Endothelial cell (in vitro differentiated cells): ENCODE measurements at regions not wholly inside any gene's neighbourhood (a gene's known extent, or its start where the extent isn't known, plus 50 kb on each side); places are given as distances from the start of the nearest gene placed in this dataset.

Experiments used
- DNase-seq: peaks from one replicate; pipeline ENCODE4 v3.0.0; 2021; ENCODE audit warnings: low spot score
- H3K27ac Mint-ChIP-seq: one replicate; pipeline ENCODE4 v1.8.0; 2021; ENCODE audit warnings: mixed read lengths, inconsistent platforms; ENCODE audit not compliant: unreplicated experiment
- H3K27me3 Mint-ChIP-seq: one replicate; pipeline ENCODE4 v1.8.0; 2021; ENCODE audit warnings: mild to moderate bottlenecking, moderate library complexity, mixed read lengths, inconsistent platforms; ENCODE audit not compliant: unreplicated experiment
- H3K36me3 Mint-ChIP-seq: one replicate; pipeline ENCODE4 v1.8.0; 2021; ENCODE audit warnings: mild to moderate bottlenecking, low read depth, mixed read lengths, inconsistent platforms; ENCODE audit not compliant: unreplicated experiment
- H3K4me1 Mint-ChIP-seq: one replicate; pipeline ENCODE4 v1.8.0; 2021; ENCODE audit warnings: mild to moderate bottlenecking, mixed read lengths, inconsistent platforms; ENCODE audit not compliant: unreplicated experiment
- H3K4me3 Mint-ChIP-seq: one replicate; pipeline ENCODE4 v1.8.0; 2021; ENCODE audit warnings: mild to moderate bottlenecking, mixed read lengths, inconsistent platforms; ENCODE audit not compliant: unreplicated experiment
- H3K9me3 Mint-ChIP-seq: one replicate; pipeline ENCODE4 v1.8.0; 2021; ENCODE audit warnings: mixed read lengths, inconsistent platforms; ENCODE audit not compliant: unreplicated experiment
- CTCF ChIP-seq: fragments of 200-600 bp; sonication (generic); IDR thresholded peaks from one replicate; pipeline ENCODE4 v1.5.0; 2021; ENCODE audit warnings: antibody characterized with exemption; ENCODE audit not compliant: unreplicated experiment

- no peak for TF ChIP-seq CTCF
- no peak for DNase-seq
- H3K4me1 Mint-ChIP-seq = peaks cover 40% of the 10 kb centered on the region
- no peak overlapping the region for H3K4me3 Mint-ChIP-seq
- H3K36me3 Mint-ChIP-seq = no peaks in the 10 kb centered on the region
- H3K27ac Mint-ChIP-seq = no peak overlapping the region
- peaks cover 30% of the 10 kb centered on the region for H3K27me3 Mint-ChIP-seq
- no peaks in the 10 kb centered on the region for H3K9me3 Mint-ChIP-seq
These were observed 180.3 kb downstream of the TTLL2 start for GRCh38 chr6:167505199-167505598.

- DNase-seq = no peak
- Mint-ChIP-seq H3K27me3 (peaks cover 27% of the 10 kb centered on the region), H3K4me3 (no peak overlapping the region), H3K27ac (no peak overlapping the region), H3K36me3 (no peaks in the 10 kb centered on the region), H3K4me1 (peaks cover 40% of the 10 kb centered on the region), H3K9me3 (no peaks in the 10 kb centered on the region)
- TF ChIP-seq CTCF = no peak
These were observed 180.9 kb downstream of the TTLL2 start for GRCh38 chr6:167505782-167506181.

- TF ChIP-seq CTCF = no peak
- Mint-ChIP-seq H3K36me3 (no peaks in the 10 kb centered on the region), H3K27me3 (peaks cover 22% of the 10 kb centered on the region), H3K27ac (no peak overlapping the region), H3K4me1 (peaks cover 40% of the 10 kb centered on the region), H3K9me3 (no peaks in the 10 kb centered on the region), H3K4me3 (no peak overlapping the region)
- DNase-seq = no peak
These were observed 181.8 kb downstream of the TTLL2 start for GRCh38 chr6:167506443-167507301.

- H3K4me3 Mint-ChIP-seq = no peak overlapping the region
These were observed 182.6 kb downstream of the TTLL2 start for GRCh38 chr6:167507376-167507945.

More at GRCh38 chr6:167507376-167507945, 182.6 kb downstream of the TTLL2 start:
- no peak overlapping the region for H3K27ac Mint-ChIP-seq
- peaks cover 21% of the 10 kb centered on the region for H3K27me3 Mint-ChIP-seq
- no peak for DNase-seq
- TF ChIP-seq CTCF = no peak
- peaks cover 37% of the 10 kb centered on the region for H3K4me1 Mint-ChIP-seq
- H3K36me3 Mint-ChIP-seq = no peaks in the 10 kb centered on the region
- H3K9me3 Mint-ChIP-seq = no peaks in the 10 kb centered on the region
